Activated T-cell treated with anti-CD3 and anti-CD28 coated beads for 4 hours (primary cell): ENCODE measurements at regions not wholly inside any gene's neighbourhood (a gene's known extent, or its start where the extent isn't known, plus 50 kb on each side); places are given as distances from the start of the nearest gene placed in this dataset.

Experiments used
- DNase-seq: peaks from one replicate; pipeline ENCODE4 v3.0.0-alpha.2; 2020

- DNase-seq: no peak
These were observed 63.0 kb downstream of the C5orf15 start for GRCh38 chr5:133905424-133905823.

GRCh38 chr5:133904641-133905040 is 63.8 kb downstream of the C5orf15 start:
- no peak for DNase-seq

- no peak for DNase-seq
These were observed 65.8 kb downstream of the C5orf15 start for GRCh38 chr5:133902511-133903118.

GRCh38 chr5:133900534-133901270 is 67.7 kb downstream of the C5orf15 start:
- DNase-seq: no peak

GRCh38 chr5:133899506-133899905 is 68.9 kb downstream of the C5orf15 start:
- DNase-seq: no peak

GRCh38 chr5:133898440-133898839 is 70.0 kb downstream of the C5orf15 start:
- DNase-seq: no peak

GRCh38 chr5:133897431-133897830 is 71.0 kb downstream of the C5orf15 start:
- no peak for DNase-seq

GRCh38 chr5:133896873-133897272 is 71.6 kb downstream of the C5orf15 start:
- DNase-seq: no peak

- no peak for DNase-seq
These were observed 72.2 kb downstream of the C5orf15 start for GRCh38 chr5:133895979-133896845.

GRCh38 chr5:133894143-133894542 is 74.3 kb downstream of the C5orf15 start:
- no peak for DNase-seq

GRCh38 chr5:133892774-133893173 is 75.7 kb downstream of the C5orf15 start:
- no peak for DNase-seq

- no peak for DNase-seq
These were observed 76.1 kb downstream of the C5orf15 start for GRCh38 chr5:133892306-133892705.

GRCh38 chr5:133891390-133891789 is 77.0 kb downstream of the C5orf15 start:
- no peak for DNase-seq

GRCh38 chr5:133890776-133891280 is 77.6 kb downstream of the C5orf15 start:
- no peak for DNase-seq

GRCh38 chr5:133890314-133890713 is 78.1 kb downstream of the C5orf15 start:
- no peak for DNase-seq

- DNase-seq: no peak
These were observed 79.0 kb downstream of the C5orf15 start for GRCh38 chr5:133889271-133889905.

- no peak for DNase-seq
These were observed 79.8 kb downstream of the C5orf15 start for GRCh38 chr5:133888625-133888991.

GRCh38 chr5:133885566-133885965 is 82.9 kb downstream of the C5orf15 start:
- no peak for DNase-seq

- DNase-seq: no peak
These were observed 83.7 kb downstream of the C5orf15 start for GRCh38 chr5:133884569-133885311.

- no peak for DNase-seq
These were observed 84.5 kb downstream of the C5orf15 start for GRCh38 chr5:133883916-133884315.

- no peak for DNase-seq
These were observed 85.6 kb downstream of the C5orf15 start for GRCh38 chr5:133882846-133883245.

- DNase-seq: no peak
These were observed 86.1 kb downstream of the C5orf15 start for GRCh38 chr5:133882389-133882695.
